ENCODE measurements at regions not wholly inside any gene's neighbourhood (a gene's known extent, or its start where the extent isn't known, plus 50 kb on each side); places are given as distances from the start of the nearest gene placed in this dataset.

DNA sequence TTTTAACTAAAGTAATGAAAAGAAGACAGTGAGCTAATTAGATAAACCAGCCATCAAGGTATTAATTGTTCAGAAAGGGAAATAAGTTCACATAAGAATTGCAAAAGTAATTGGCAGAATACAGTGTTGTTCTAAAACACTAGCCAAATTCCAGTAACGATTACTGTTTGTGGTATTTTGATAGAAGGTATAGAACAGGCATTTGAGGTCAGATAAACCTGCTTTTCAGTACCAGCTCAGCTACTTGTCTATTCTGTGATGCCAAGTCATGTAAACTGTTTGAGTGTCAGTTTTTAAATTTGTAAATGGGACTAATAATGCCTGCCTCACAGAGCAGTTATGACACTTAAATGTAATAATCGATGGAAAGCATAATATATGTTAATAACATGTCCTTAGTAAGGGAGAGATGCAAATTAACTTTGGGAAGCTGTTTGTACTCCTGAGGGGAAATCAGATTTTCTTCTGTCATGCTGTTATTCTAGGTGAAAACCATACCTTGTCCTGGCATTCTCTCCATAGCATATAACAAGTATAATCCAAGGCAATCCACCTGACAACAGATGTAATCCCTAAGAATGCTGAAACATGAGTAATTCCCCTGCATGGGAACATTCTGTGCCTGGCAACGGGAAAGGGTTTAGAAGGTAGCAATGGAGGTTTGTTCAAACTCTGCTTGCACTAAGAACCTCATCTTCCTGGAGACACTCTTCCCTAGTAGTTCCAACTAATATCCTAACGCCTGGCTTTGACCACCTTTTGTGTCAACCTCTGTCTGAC lies 509.5 kb upstream of the PAPPA start:
- H3K9me3 ChIP-seq (ENCODE audit: insufficient read depth, low read depth, low read length) = 0 out of 2 replicates have a peak, but pooled peaks cover 2% of the 10 kb centered on the region
- H3K9me2 ChIP-seq (replicated peaks; ENCODE audit: low read depth, low read length) = no peaks in the 10 kb centered on the region
- no peak overlapping the region for H3K4me2 ChIP-seq (ENCODE audit: low read depth, low read length, poor library complexity, severe bottlenecking)
- no peaks in the 10 kb centered on the region for H3K79me2 ChIP-seq (ENCODE audit: insufficient read depth, low read length)
- H3K36me3 ChIP-seq (ENCODE audit: insufficient read depth, low read length) = no peaks in the 10 kb centered on the region
- no peak overlapping the region for H3K9ac ChIP-seq (ENCODE audit: low read depth, low read length, poor library complexity, severe bottlenecking)
- H3K4me3 ChIP-seq (ENCODE audit: low read length, poor library complexity, severe bottlenecking) = no peak overlapping the region
- H3K27me3 ChIP-seq (ENCODE audit: insufficient read depth, low read length, poor library complexity, severe bottlenecking) = no peaks in the 10 kb centered on the region
- no peak for TF ChIP-seq EZH2phosphoT487 (IDR thresholded peaks at IDR 0.05; ENCODE audit: borderline replicate concordance)
- no peak for TF ChIP-seq CTCF (conservative IDR thresholded peaks at IDR 0.05; ENCODE audit: low read length)
- no peaks in the 10 kb centered on the region for H4K20me1 ChIP-seq (ENCODE audit: insufficient read depth, low read length, poor library complexity, severe bottlenecking)
- H3F3A ChIP-seq (ENCODE audit: low read depth) = no peaks in the 10 kb centered on the region
- H2AFZ ChIP-seq (ENCODE audit: low read length) = no peak overlapping the region
- no peaks in the 10 kb centered on the region for H3K4me1 ChIP-seq (ENCODE audit: insufficient read depth, low read length, poor library complexity, severe bottlenecking)

GRCh38 chr9:115649991-115650472 lies 503.6 kb upstream of the PAPPA start:
- H3K27me3 ChIP-seq (ENCODE audit: insufficient read depth, low read length, poor library complexity, severe bottlenecking) = no peaks in the 10 kb centered on the region
- no peaks in the 10 kb centered on the region for H3K36me3 ChIP-seq (ENCODE audit: insufficient read depth, low read length)
- no peak overlapping the region for H2AFZ ChIP-seq (ENCODE audit: low read length)
- no peaks in the 10 kb centered on the region for H3K79me2 ChIP-seq (ENCODE audit: insufficient read depth, low read length)
- no peaks in the 10 kb centered on the region for H4K20me1 ChIP-seq (ENCODE audit: insufficient read depth, low read length, poor library complexity, severe bottlenecking)
- no peaks in the 10 kb centered on the region for H3F3A ChIP-seq (ENCODE audit: low read depth)
- no peak overlapping the region for H3K4me3 ChIP-seq (ENCODE audit: low read length, poor library complexity, severe bottlenecking)
- H3K4me2 ChIP-seq (ENCODE audit: low read depth, low read length, poor library complexity, severe bottlenecking) = no peak overlapping the region
- H3K4me1 ChIP-seq (ENCODE audit: insufficient read depth, low read length, poor library complexity, severe bottlenecking) = no peaks in the 10 kb centered on the region
- no peak overlapping the region for H3K9ac ChIP-seq (ENCODE audit: low read depth, low read length, poor library complexity, severe bottlenecking)
- H3K9me2 ChIP-seq (replicated peaks; ENCODE audit: low read depth, low read length) = no peaks in the 10 kb centered on the region
- TF ChIP-seq CTCF (conservative IDR thresholded peaks at IDR 0.05; ENCODE audit: low read length) (no peak), EZH2phosphoT487 (IDR thresholded peaks at IDR 0.05; ENCODE audit: borderline replicate concordance) (no peak)
- H3K9me3 ChIP-seq (ENCODE audit: insufficient read depth, low read depth, low read length) = 0 out of 2 replicates have a peak, but pooled peaks cover under 1% of the 10 kb centered on the region

GRCh38 chr9:115650768-115651167 lies 502.8 kb upstream of the PAPPA start:
- no peaks in the 10 kb centered on the region for H3K79me2 ChIP-seq (ENCODE audit: insufficient read depth, low read length)
- no peak overlapping the region for H3K4me2 ChIP-seq (ENCODE audit: low read depth, low read length, poor library complexity, severe bottlenecking)
- no peaks in the 10 kb centered on the region for H4K20me1 ChIP-seq (ENCODE audit: insufficient read depth, low read length, poor library complexity, severe bottlenecking)
- H3K9me3 ChIP-seq (ENCODE audit: insufficient read depth, low read depth, low read length) = no peaks in the 10 kb centered on the region
- no peaks in the 10 kb centered on the region for H3F3A ChIP-seq (ENCODE audit: low read depth)
- H3K9ac ChIP-seq (ENCODE audit: low read depth, low read length, poor library complexity, severe bottlenecking) = no peak overlapping the region
- H3K4me1 ChIP-seq (ENCODE audit: insufficient read depth, low read length, poor library complexity, severe bottlenecking) = no peaks in the 10 kb centered on the region
- no peaks in the 10 kb centered on the region for H3K9me2 ChIP-seq (replicated peaks; ENCODE audit: low read depth, low read length)
- TF ChIP-seq CTCF (conservative IDR thresholded peaks at IDR 0.05; ENCODE audit: low read length) (no peak), EZH2phosphoT487 (IDR thresholded peaks at IDR 0.05; ENCODE audit: borderline replicate concordance) (no peak)
- no peaks in the 10 kb centered on the region for H3K27me3 ChIP-seq (ENCODE audit: insufficient read depth, low read length, poor library complexity, severe bottlenecking)
- no peaks in the 10 kb centered on the region for H3K36me3 ChIP-seq (ENCODE audit: insufficient read depth, low read length)
- H2AFZ ChIP-seq (ENCODE audit: low read length) = no peak overlapping the region
- H3K4me3 ChIP-seq (ENCODE audit: low read length, poor library complexity, severe bottlenecking) = no peak overlapping the region

Measured in Loucy (cell line).